NCI-H748 treated with DMSO at 0.1 percent for 48 hours (cell line): ENCODE measurements at regions not wholly inside any gene's neighbourhood (a gene's known extent, or its start where the extent isn't known, plus 50 kb on each side); places are given as distances from the start of the nearest gene placed in this dataset.
A peak's percentile ranks its signal among the peaks of the same experiment; 100 is the strongest.

Experiments used
- DNase-seq: peaks from one replicate; lab custom pipeline; 2025; lab: John Stamatoyannopoulos, UW

DNA sequence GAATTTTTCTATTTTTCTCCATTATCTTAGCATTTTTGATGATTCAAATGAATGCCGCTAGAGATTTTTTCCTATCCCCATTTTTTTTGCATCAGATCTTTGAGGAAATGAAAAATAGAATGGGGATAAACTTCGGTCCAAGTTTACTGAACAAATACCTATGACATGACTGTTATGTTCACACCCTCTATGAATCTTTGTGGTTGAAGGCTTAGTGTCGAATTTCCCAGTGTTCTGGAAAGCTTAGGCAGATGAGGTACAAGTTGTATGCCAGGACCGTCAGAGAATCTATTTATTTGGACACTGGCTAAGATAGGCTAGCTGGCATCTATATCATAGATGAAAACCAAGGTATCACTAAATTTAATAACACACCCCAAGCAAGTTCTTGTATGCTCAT lies 123.4 kb downstream of the SPCS3 start:
- DNase-seq = no peak

DNA sequence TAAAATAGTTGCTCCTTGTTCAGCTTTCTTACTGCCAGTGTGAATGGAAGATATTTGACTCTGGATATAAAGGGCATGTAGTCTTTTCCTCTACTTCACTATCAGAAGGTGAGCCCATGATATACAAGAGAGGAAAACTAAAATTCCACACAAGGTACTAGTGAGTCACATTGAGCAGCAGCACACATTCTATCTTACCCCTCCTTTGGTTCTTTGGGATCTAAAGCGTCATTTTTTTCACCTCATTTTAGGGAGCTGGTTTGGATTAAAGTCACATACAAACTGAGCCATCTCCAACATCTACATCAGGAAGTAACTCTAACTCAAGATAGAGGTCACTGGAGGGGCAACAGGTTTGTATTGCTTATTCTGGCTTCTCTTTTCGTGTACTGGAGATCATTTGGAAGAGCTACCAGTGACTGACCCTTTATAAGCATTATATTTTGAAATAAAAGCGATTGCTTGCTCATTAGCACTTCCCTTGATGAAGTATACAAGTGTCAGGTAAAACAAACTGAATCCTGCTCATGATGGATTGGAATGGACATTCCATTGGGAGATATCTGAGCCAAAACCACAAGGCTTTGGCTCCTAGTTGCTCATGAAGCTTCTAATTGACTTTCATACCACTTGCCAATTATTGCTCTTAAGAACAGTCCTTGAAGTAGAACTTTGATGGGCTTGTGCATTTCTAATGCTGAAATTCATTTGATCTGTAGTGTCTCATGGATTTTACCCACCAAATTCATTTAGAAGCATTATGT lies 124.1 kb downstream of the SPCS3 start:
- DNase-seq = no peak

DNA sequence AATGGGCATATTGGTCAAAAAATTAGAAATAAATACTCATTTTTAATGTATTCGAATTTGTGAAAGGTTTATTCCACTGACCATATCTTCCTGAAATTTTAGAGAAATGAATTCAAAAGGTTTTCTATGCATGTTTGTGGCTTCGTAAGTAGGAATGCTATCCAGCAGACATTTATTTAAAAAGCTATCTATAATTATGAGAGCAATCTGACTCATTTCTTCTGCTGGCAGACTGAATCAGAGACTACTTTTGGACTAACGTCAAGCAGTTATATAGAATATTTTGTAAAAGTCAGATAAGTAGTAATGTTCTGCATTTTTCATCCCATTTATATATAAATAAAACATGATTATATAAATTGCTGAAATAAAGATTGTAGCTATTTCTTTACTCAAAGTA lies 125.0 kb downstream of the SPCS3 start:
- DNase-seq = no peak

DNA sequence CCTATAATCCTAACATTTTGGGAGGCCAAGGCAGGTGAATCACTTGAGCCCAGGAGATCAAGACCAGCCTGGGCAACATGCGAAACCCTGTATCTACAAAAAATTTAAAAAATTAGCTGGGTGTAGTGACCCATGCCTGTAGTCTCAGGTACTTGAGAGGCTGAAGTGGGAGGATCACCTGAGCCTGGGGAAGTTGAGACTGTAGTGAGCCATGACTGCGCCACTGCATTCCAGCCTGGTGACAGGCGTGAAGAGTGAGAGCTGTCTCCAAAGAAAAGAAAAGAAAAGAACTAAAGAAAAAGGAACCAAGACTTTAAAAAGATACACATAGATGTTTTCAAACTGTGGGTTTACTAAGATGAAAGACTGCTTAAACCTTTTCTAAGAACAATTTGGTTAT lies 129.0 kb downstream of the SPCS3 start:
- DNase-seq = no peak

DNA sequence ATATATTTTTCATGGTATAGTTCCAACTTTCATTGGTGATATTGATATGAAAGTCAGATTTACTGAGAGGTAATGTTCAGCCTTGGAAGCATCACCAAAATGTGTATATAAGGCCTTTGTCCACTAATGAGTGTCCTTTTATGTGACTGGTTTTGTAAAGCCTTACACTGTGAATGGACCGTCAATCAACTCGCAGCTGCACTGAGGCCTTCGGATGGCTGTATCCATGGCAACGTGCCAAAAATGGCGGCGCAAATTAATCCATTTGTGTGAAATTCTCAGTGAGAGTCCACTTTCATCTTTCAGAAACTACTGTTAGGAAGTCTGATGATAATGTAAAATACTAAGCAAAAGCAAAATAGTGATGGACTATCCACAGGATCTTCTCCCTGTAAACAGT lies 131.7 kb downstream of the SPCS3 start:
- peak; percentile 55 for DNase-seq

DNA sequence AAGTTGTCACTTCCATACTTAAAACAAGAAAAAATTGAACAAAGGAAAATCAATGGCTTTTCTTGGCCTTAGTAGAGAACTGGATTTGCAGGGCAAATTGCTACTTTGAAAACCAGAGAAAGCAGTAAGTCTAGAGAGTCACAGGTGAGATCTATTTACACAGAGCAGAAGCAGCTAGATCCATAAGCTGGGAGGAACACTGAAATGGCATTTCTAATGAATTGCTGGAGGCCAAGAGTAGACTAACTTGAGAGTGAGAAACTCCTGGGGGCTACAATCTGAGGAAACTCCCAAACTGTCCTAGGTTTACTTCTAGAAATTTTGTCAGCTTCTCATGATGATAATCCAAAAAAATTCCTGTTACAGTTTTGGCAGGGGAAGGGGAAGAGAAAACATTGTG lies 133.3 kb downstream of the SPCS3 start:
- no peak for DNase-seq

DNA sequence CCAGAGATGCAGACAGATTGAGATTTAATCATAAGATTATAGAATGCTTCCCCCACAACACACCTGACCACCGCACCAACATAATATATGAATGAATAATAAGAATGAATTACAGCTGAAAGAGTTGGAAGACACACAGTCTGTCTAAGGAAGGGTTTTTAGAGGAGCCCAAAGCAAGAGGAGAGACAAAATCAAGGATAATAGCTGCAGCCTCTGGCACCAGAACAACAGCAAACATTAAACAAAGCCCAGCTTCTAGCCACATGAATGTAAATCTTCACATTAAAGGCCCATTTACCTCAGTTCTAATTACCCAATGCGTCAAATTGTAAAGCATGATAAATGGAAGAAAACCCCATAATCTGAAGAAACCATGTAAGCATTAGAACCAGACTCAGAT lies 133.9 kb downstream of the SPCS3 start:
- DNase-seq = no peak

DNA sequence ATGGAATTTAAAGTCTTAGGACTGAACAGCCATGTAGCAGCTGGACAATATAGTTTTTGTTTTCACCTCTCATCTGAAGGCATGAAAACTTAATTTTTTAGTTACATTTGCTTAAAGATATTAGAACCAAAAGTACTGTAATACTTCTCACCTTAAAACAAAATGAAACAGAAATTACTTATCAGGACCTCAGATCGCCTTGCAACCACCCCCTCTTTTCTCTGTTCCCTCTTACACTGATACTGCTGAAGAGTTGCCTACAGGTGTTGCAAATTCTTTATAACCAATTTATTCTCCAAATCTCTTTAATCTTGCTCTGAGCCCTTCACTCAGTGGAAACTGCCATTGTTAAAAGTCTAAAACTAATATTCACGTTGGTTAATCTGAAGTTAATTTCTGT lies 145.0 kb downstream of the SPCS3 start:
- DNase-seq = no peak

DNA sequence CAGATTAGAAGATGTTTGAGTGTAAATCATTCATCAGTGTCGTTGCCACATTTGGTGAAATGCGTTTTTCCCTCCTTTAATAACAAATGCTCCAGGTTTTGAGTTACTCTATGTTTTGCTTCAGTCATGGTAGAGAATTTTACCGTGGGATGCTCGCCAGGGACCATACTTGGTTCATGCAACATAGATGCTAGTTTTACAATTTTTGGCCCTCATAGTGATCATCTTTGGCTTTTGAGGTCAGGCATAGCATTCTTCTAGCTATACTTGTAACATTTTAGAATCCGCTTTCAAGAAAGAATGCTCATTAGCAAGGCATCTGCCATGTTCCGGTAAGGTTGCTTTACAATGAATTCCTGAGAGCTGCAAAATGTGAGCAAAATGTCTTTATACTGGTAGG lies 147.2 kb downstream of the SPCS3 start:
- no peak for DNase-seq

DNA sequence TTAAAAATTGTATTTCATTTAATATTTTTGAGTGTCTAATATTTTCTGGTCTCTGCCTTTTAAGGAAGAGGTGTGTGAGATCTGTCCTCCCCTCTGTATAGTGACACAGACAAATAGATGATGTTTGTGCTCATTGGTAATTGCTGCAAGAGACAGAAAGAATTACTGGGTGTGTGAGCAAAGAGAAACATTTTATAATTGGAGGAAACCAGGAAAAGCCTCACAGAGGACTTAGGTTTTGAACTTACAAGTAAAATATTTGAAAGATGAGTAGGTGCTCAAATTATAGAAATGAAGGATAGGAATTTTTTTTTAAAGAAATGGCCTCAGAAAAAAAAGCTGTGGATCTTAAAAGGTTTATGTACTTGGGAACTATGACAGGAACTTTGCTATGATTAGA lies 149.8 kb downstream of the SPCS3 start:
- no peak for DNase-seq

DNA sequence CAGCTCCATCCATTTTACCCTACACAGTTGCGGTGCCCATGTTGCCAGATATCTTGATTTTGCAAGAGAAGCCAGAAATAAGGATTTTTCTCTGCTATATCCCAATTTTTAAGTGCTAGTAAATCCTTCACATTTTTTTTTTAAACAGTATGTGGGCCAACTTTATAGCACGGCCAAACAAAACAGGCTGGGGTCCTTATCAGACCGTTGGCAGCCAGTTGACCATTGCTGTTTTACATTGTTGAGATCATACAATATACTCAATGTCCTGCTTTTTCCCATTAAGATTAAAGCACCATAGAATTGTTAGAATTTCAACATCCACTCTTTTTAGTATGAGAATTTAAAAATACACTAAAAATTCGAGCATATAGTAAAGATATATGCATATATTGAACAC lies 150.9 kb downstream of the SPCS3 start:
- no peak for DNase-seq

DNA sequence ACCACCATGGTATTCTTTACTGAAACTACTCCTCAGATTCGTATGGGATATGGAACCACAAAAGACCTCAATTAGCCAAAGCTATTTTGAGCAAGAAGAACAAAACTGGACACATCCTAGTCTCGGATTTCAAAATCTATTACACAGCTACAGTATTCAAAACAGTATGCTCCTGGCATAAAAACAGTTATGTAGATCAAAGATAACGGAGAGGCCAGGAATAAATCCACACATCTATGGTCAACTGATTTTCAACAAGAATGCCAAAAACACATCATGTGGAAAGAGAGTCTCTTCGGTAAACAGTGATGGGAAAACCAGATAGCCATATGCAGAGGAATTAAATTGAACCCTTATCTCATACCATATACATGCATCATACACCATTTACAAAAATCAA lies 155.3 kb downstream of the SPCS3 start:
- no peak for DNase-seq

DNA sequence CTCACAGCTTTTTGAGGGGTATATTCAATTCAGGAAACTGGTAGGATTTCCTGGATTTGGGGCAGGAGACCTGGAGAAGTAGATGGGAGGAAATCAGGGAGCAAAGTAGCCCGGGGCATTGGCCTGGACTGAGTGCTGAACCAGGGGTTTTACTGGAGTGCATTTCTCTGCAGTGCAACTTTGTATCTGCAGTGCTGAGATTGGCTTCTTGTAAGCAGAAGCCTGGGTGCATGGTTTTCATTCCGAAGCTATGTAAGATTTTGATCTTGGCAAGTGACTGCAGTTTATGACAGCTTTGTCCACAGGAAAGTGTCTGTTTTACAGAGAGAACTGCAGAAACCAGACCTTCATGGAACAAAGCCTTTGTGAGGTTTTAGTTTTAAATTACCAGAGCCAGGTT lies 158.3 kb downstream of the SPCS3 start:
- DNase-seq = no peak

DNA sequence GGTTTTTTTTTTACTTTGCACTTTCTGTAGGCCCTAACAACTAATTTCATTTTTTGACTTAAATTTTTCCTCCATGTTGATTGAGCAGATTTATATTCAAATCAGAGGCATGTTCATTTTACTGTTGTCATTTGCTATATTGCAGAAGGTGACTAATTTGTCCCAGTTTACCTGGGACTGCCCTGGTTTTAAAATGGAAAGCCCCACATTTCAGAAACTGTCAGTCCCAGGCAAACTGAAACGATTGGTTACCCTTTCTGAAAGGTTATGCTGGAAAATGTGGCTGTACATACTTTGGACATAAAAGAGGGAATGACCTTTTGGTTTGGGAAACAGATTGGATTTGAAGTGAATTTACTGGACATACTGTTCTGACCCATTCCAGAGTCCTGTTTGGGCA lies 160.0 kb downstream of the SPCS3 start:
- DNase-seq = no peak

DNA sequence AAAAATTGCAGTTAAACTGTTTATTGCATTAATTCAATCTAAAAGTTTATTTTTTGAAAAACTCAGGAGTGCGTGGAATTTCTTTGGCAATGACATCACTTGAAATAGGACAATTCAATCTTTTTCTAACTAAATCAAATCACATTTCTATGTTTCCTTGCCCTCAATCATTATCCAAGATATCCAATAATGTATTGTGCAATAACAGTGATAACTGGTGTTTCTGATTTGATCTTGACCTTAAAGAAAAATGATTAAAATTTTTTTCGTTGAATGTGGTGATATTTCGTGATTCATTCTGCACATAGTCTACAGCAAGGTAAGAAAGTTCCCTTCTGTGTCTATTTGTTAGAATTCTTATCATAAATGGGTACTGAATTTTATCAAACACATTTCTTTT lies 163.2 kb downstream of the SPCS3 start:
- no peak for DNase-seq

DNA sequence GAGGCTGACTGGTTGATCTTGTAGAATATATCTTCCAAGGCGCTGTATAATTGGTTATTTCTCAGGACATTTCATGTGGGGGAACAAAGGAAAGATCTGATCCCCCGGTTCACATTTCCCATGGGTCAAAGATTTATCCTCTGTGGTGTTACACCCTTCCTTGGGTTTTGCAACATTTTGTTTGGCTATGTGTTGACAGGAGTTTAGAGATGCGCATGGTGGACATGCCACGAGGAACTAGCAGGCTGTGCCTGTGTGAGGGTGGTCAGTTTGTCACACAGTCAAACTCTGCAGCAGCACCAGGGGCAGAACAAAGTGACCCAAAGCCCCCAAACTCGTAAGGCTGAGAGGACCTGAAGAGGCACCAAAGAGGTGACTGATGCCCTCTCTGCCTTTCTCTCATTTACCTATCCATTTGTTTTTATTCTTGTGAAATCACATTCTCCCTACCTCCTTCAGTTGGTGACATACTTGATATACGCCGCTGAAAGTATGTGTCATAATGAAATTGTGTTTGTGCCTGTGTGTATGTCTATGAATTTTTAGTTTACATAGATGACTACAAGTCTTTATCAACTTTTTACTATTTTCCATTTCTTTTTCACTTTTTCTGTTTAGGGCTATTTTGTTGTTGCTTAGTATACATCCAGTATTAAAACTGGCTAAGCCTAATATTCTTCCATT lies 164.7 kb downstream of the SPCS3 start:
- DNase-seq = no peak

DNA sequence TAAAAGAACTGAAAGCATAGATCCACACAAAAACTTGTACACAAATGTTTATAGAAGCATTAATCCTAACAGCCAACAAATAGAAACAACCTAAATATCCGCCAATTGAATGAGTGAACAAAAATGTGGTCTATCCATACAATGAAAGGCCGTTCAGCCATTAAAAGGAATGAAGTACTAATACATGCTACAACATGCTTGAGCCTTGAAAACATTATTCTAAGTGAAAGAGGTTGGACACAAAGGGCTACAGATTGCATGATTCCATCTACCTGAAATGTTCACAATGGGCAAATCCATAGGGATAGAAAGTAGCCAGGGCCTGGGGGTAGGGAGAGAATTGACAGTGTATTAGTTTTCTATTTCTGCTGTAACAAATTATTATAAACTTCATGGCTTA lies 169.2 kb downstream of the SPCS3 start:
- DNase-seq = no peak

DNA sequence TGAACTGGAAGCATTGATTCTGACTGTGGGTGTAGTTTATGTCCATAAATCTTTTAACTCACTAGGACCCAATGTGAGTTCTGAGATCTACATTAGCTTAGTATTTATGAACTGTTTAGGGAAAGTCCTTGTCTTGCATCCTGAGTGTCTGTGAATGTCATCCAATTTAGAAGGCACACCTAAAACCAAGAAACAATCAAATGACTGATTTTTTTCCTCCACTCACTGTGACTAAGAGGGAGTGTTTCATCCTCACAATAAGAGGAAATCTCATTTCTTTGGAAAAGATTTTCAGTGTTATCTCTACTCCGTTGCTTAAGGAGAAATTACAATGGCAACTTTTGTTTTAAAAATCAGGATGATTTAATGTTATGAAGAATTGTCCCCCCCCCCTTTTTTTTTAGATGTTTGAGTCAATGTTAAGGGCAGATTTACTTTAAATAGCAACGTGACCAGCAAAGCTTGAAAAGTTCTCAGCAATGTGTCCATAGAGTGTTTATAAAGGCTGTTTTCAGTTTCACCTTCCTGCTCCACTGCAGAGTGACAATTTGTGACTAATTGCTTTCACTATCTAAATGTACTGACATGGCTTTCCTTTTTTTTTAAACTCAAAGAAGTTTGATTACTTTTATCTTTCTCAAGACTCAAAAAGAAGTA lies 173.0 kb downstream of the SPCS3 start:
- DNase-seq = no peak

DNA sequence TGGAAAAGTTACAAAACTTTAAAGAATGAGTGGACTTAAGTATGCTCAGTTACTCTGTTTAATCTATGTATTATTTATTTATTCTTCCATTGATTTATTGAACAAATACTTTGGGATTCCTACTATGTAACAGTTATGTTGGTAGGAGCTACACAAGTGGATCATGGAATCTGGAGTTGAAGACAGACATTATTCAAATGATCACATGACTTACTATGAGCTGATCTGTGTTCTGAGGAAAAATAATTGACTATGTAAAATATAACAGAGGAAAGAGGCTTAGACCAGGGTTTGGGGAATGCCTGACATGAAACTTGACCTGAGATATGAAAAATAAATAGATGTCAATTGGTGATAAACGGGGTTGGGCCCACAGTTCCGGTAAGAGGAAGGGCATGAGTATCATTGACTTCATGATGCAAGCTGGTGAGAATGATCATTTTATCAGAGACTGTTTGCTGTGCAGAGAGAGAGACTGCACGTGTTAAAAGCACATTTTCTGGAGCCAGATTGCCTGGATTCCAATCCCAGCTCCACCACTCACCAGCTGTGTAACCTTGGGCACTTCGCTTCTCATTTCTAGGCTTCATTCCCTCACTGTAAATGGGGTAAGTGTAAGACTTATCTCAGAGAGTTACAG lies 179.0 kb downstream of the SPCS3 start:
- DNase-seq = no peak

DNA sequence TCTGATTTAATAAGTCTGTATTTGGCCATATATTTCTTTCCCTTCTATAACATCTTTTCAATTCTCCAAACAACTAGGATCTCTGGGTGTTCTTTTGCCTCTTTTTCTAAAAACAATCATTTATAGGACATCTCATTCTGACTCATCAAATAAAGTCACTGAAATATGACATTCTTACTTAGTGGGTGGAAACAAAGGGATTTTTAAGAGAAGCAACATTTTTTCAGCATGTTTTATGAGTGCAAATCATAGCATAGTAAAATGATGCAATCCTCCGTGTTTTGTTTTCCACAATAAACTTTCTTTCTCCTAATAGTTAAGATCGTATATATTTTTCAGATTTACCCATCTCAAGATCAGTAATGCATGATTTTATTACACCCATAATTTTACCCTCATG lies 179.8 kb downstream of the SPCS3 start:
- no peak for DNase-seq

DNA sequence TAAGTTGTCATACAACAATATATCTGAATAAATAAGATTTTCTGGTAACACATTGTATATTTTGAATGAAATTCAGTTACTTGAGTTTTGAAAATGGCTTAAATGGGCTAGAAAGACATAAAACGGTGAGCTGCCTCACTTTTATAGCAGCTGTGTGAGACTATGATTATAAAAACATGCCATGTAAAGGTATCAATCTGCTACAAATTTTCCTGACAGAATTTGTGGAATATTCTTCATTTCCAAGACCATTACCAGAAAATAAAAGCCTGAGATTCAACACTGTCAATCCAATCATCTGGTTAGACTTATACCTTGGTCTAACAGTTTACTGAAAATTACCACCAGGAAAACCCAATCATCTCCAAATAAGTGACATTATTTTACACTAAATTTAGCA lies 181.1 kb downstream of the SPCS3 start:
- DNase-seq = no peak

DNA sequence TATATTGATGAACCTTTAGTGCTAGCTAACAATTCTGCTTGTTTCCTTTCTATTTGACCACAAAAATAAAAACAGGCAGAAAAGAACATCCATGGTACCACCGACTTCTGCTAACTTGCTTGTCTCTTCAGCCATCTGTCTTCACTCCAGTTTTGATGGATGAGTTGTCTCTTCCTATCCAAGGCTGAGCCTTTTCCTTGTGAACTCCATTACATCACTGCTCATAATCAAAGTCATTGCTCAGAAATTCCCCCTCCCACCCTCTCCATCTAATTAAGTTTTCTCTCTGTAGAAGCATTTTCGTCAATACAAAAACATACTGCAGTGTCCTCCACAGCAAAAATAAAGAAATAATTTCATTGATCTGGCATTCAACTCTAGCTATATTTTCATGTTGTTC lies 184.4 kb downstream of the SPCS3 start:
- no peak for DNase-seq
